IMR-90 (cell line): ENCODE measurements at regions not wholly inside any gene's neighbourhood (a gene's known extent, or its start where the extent isn't known, plus 50 kb on each side); places are given as distances from the start of the nearest gene placed in this dataset.

Source experiments
- ATAC-seq: fragments of 200-7000 bp; cut with Tn5 transposase; 2 replicates; pipeline ENCODE4 v1.9.1; 2020; ENCODE audit warnings: low read depth, mild to moderate bottlenecking, moderate library complexity
- BruUV-seq: library from RNA; stranded (reverse); fragments of 400-500 nt; replicated peaks from 2 replicates; lab custom pipeline; 2021; lab: Mats Ljungman, UMichigan
- CTCF ChIA-PET: fragments of 300-600 bp; formaldehyde crosslinking; extraction: SDS; loops from one replicate; lab custom pipeline; 2021; ENCODE audit warnings: antibody characterized with exemption; lab: Yijun Ruan, JAX
- POLR2A ChIA-PET: fragments of 300-600 bp; sonication (Branson Sonifier 250); formaldehyde crosslinking; loops from one replicate; lab custom pipeline; 2022; ENCODE audit warnings: antibody characterized with exemption; ENCODE audit not compliant: unreplicated experiment; lab: Charles Lee
- DNase-seq: peaks from one replicate; pipeline ENCODE4 v3.0.0; 2013
- H2AFZ ChIP-seq: replicated peaks from 2 replicates; pipeline ENCODE3; 2013; ENCODE audit warnings: low read length, mild to moderate bottlenecking; ENCODE audit not compliant: poor library complexity
- H2AK5ac ChIP-seq: 2 replicates; pipeline ENCODE4 v1.6.1; 2013; ENCODE audit warnings: low read depth, low read length, inconsistent platforms
- H2AK9ac ChIP-seq: replicated peaks from 2 replicates; pipeline ENCODE3; 2013; ENCODE audit warnings: mild to moderate bottlenecking, low read depth, low read length, moderate library complexity; ENCODE audit not compliant: poor library complexity
- H2BK120ac ChIP-seq: 2 replicates; pipeline ENCODE4 v1.6.1; 2013; ENCODE audit warnings: low read depth, low read length, inconsistent platforms
- H2BK15ac ChIP-seq: 3 replicates; pipeline ENCODE4 v1.6.1; 2013; ENCODE audit warnings: low read depth, low read length, inconsistent platforms
- H2BK20ac ChIP-seq: 2 replicates; pipeline ENCODE4 v1.6.1; 2013; ENCODE audit warnings: low read depth, mild to moderate bottlenecking, inconsistent platforms, low read length, moderate library complexity
- H2BK5ac ChIP-seq: 2 replicates; pipeline ENCODE4 v1.6.1; 2013; ENCODE audit warnings: mild to moderate bottlenecking, low read depth, low read length, inconsistent platforms; ENCODE audit not compliant: poor library complexity, severe bottlenecking
- H3K14ac ChIP-seq: replicated peaks from 2 replicates; pipeline ENCODE4 v1.6.1; 2013; ENCODE audit warnings: low read depth, low read length, inconsistent platforms
- H3K18ac ChIP-seq: 2 replicates; pipeline ENCODE4 v1.6.1; 2013; ENCODE audit warnings: low read depth, low read length, control low read depth
- H3K23ac ChIP-seq: 2 replicates; pipeline ENCODE4 v1.6.1; 2013; ENCODE audit warnings: low read depth, low read length, inconsistent platforms
- H3K27ac ChIP-seq: 2 replicates; pipeline ENCODE4 v1.5.1; 2013; ENCODE audit warnings: mild to moderate bottlenecking, control low read depth, low read length; ENCODE audit not compliant: insufficient read depth
- H3K27me3 ChIP-seq: 2 replicates; pipeline ENCODE4 v1.6.1; 2013; ENCODE audit warnings: low read length; ENCODE audit not compliant: control insufficient read depth, insufficient read depth
- H3K36me3 ChIP-seq: 2 replicates; pipeline ENCODE4 v1.6.1; 2013; ENCODE audit warnings: low read length, mixed read lengths; ENCODE audit not compliant: control insufficient read depth, insufficient read depth
- H3K4ac ChIP-seq: 2 replicates; pipeline ENCODE4 v1.6.1; 2013; ENCODE audit warnings: low read depth, low read length, inconsistent platforms
- H3K4me1 ChIP-seq: 2 replicates; pipeline ENCODE4 v1.6.1; 2013; ENCODE audit warnings: low read length, mixed read lengths; ENCODE audit not compliant: control insufficient read depth, insufficient read depth
- H3K4me2 ChIP-seq: 2 replicates; pipeline ENCODE4 v1.6.1; 2013; ENCODE audit warnings: low read depth, mild to moderate bottlenecking, control low read depth, low read length, moderate library complexity
- H3K4me3 ChIP-seq: 2 replicates; pipeline ENCODE4 v1.5.1; 2013; ENCODE audit warnings: low read depth, mild to moderate bottlenecking, control low read depth, low read length, moderate library complexity; ENCODE audit not compliant: insufficient read depth
- H3K56ac ChIP-seq: 2 replicates; pipeline ENCODE4 v1.6.1; 2013; ENCODE audit warnings: low read length, inconsistent platforms; ENCODE audit not compliant: insufficient read depth; ENCODE audit errors: extremely low read depth
- H3K79me1 ChIP-seq, 2 experiments: 2 replicates each; pipeline ENCODE4 v1.6.1; 2013; ENCODE audit warnings: low read length in 2 of 2, inconsistent platforms in 1 of 2, low read depth in 1 of 2
- H3K9ac ChIP-seq: 2 replicates; pipeline ENCODE4 v1.6.1; 2013; ENCODE audit warnings: low read depth, low read length, control low read depth
- H3K9me1 ChIP-seq: 2 replicates; pipeline ENCODE4 v1.6.1; 2013; ENCODE audit warnings: low read length, inconsistent platforms; ENCODE audit not compliant: insufficient read depth
- H3K9me3 ChIP-seq: 2 replicates; pipeline ENCODE4 v1.6.1; 2013; ENCODE audit warnings: low read length; ENCODE audit not compliant: control insufficient read depth, insufficient read depth
- H4K20me1 ChIP-seq: 2 replicates; pipeline ENCODE4 v1.6.1; 2013; ENCODE audit warnings: low read length, inconsistent platforms; ENCODE audit not compliant: insufficient read depth
- H4K5ac ChIP-seq: 2 replicates; pipeline ENCODE4 v1.6.1; 2013; ENCODE audit warnings: mild to moderate bottlenecking, low read depth, low read length, control low read depth
- H4K8ac ChIP-seq, 2 experiments: 2 replicates each; pipeline ENCODE4 v1.6.1; 2013; ENCODE audit warnings: low read depth in 2 of 2, low read length in 2 of 2, control low read depth in 1 of 2, inconsistent platforms in 1 of 2
- H4K91ac ChIP-seq: 2 replicates; pipeline ENCODE4 v1.6.1; 2013; ENCODE audit warnings: low read depth, low read length, inconsistent platforms; ENCODE audit not compliant: insufficient read depth
- BHLHE40 ChIP-seq: fragments of 150-350 bp; IDR thresholded peaks from 2 replicates; pipeline ENCODE4 v1.6.1; 2016; ENCODE audit warnings: mild to moderate bottlenecking, low read depth, low read length
- CEBPB ChIP-seq: IDR thresholded peaks from 2 replicates; pipeline ENCODE4 v1.6.1; 2012; ENCODE audit warnings: low read depth, low read length, improper control_type of control experiment
- CHD1 ChIP-seq: IDR thresholded peaks from 2 replicates; pipeline ENCODE4 v1.6.1; 2012; ENCODE audit warnings: low read depth, low read length, improper control_type of control experiment
- FOS ChIP-seq: fragments of 150-350 bp; IDR thresholded peaks from 2 replicates; pipeline ENCODE4 v1.6.1; 2016; ENCODE audit warnings: low read depth, low read length
- MAFK ChIP-seq: IDR thresholded peaks from 2 replicates; pipeline ENCODE4 v1.6.1; 2012; ENCODE audit warnings: low read depth, low read length, improper control_type of control experiment
- MAZ ChIP-seq: IDR thresholded peaks from 2 replicates; pipeline ENCODE4 v1.6.1; 2012; ENCODE audit warnings: low read depth, mild to moderate bottlenecking, low read length, improper control_type of control experiment, moderate library complexity, borderline replicate concordance
- MXI1 ChIP-seq: IDR thresholded peaks from 2 replicates; pipeline ENCODE4 v1.6.1; 2012; ENCODE audit warnings: low read depth, mild to moderate bottlenecking, low read length, moderate library complexity, borderline replicate concordance
- NFE2L2 ChIP-seq: fragments of 150-350 bp; IDR thresholded peaks from 2 replicates; pipeline ENCODE4 v1.6.1; 2016; ENCODE audit warnings: low read depth, mild to moderate bottlenecking, low read length
- POLR2A ChIP-seq: IDR thresholded peaks from 2 replicates; pipeline ENCODE4 v1.6.1; 2012; ENCODE audit warnings: mild to moderate bottlenecking, low read depth, low read length
- RAD21 ChIP-seq: IDR thresholded peaks from 2 replicates; pipeline ENCODE4 v1.6.1; 2012; ENCODE audit warnings: low read length, improper control_type of control experiment
- RCOR1 ChIP-seq: IDR thresholded peaks from 2 replicates; pipeline ENCODE4 v1.6.1; 2012; ENCODE audit warnings: mild to moderate bottlenecking, low read length, improper control_type of control experiment; ENCODE audit not compliant: insufficient replicate concordance
- RFX5 ChIP-seq: IDR thresholded peaks from 2 replicates; pipeline ENCODE4 v1.8.0; 2012; ENCODE audit warnings: low read depth, mild to moderate bottlenecking, low read length, moderate library complexity
- SMC3 ChIP-seq: fragments of 150-350 bp; IDR thresholded peaks from 2 replicates; pipeline ENCODE4 v1.6.1; 2016; ENCODE audit warnings: low read depth, mild to moderate bottlenecking, antibody characterized with exemption, low read length, moderate library complexity
- WGBS, 2 experiments: methylation state at CpG; one replicate each; pipeline versions ENCODE4 v1.1.5 to v1.1.7; 2013; ENCODE audit warnings: missing lambda C conversion rate in 2 of 2; ENCODE audit not compliant: insufficient read length in 1 of 2; ENCODE audit errors: extremely low coverage in 2 of 2; 5-methylcytosine and 5-hydroxymethylcytosine counted together
- dilution Hi-C: fragments of 300-500 bp; cut with HindIII; formaldehyde crosslinking; loops from one replicate; pipeline ENCODE4 v1.14.3; 2018; ENCODE audit warnings: low sequenced_read_pairs; ENCODE audit not compliant: unreplicated experiment
- in situ Hi-C: fragments of 300-500 bp; cut with MboI; formaldehyde crosslinking; loops from 3 replicates; pipeline ENCODE4 v1.14.3; 2019; ENCODE audit warnings: low sequenced_read_pairs, inconsistent platforms, mixed read lengths
- intact Hi-C: fragments of 100-400 bp; cut with micrococcal nuclease; formaldehyde crosslinking; loops from 2 replicates; pipeline ENCODE4 v1.10.0; 2022
- TF ChIP-seq, protein P1 (sequence below): fragments of 150-350 bp; IDR thresholded peaks from 2 replicates; pipeline ENCODE4 v1.6.1; 2016; ENCODE audit warnings: low read depth, mild to moderate bottlenecking, low read length, moderate library complexity, borderline replicate concordance
- TF ChIP-seq, protein P2 (sequence below): fragments of 150-350 bp; IDR thresholded peaks from 2 replicates; pipeline ENCODE4 v1.6.1; 2017; ENCODE audit warnings: mild to moderate bottlenecking, antibody characterized with exemption, low read length, low read depth
- TF ChIP-seq, protein P3 (sequence below): conservative IDR thresholded peaks from 2 replicates; pipeline ENCODE4 v1.5.1; 2012; ENCODE audit warnings: mild to moderate bottlenecking, low read depth, low read length, improper control_type of control experiment

DNA sequence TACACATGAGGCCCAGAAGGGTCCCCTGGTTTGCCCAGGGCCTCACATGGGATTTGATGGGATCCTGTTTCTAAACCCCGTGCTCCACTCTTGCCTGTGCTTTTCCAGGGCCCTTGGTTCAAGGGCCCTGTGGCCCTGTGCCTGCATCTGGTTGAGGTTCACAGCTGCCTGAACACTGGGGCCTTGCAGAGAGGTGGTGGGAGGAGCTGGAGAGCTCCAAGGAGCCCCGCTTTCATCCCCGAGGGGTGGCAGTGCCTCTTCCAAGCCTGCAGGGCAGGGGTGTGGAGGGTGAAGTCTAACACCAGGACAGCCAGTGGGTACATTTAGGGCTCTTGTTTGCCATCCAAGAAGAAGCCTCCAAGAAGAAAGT is 82.3 kb downstream of the GLI2 start:
- peak overlapping the region; percentile 87; the same call in 1 of the 3 replicates for H2BK15ac ChIP-seq
- H2BK120ac ChIP-seq, result peak overlapping the region; percentile 92
- dilution Hi-C loops (no loop called here), intact Hi-C loops (no loop called here), in situ Hi-C loops (loop anchor here (10.0 to 25.0 kb wide), 2 partner anchors 83 to 481 kb away; partner anchors contain the start of genes GLI2 and INHBB)
- DNase-seq, result no peak
- no TSS peak for BruUV-seq
- H3K4ac ChIP-seq, result peak overlapping the region; percentile 94
- H2AFZ ChIP-seq, result no peak overlapping the region
- TF ChIP-seq, protein P1, sequence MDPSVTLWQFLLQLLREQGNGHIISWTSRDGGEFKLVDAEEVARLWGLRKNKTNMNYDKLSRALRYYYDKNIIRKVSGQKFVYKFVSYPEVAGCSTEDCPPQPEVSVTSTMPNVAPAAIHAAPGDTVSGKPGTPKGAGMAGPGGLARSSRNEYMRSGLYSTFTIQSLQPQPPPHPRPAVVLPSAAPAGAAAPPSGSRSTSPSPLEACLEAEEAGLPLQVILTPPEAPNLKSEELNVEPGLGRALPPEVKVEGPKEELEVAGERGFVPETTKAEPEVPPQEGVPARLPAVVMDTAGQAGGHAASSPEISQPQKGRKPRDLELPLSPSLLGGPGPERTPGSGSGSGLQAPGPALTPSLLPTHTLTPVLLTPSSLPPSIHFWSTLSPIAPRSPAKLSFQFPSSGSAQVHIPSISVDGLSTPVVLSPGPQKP, result no peak
- TF ChIP-seq NFE2L2 (no peak), SMC3 (no peak), RCOR1 (no peak), FOS (no peak), RAD21 (no peak), POLR2A (no peak), MAFK (no peak), BHLHE40 (no peak), MAZ (no peak), MXI1 (no peak), CHD1 (no peak), RFX5 (no peak), CEBPB (no peak)
- TF ChIP-seq, protein P2, sequence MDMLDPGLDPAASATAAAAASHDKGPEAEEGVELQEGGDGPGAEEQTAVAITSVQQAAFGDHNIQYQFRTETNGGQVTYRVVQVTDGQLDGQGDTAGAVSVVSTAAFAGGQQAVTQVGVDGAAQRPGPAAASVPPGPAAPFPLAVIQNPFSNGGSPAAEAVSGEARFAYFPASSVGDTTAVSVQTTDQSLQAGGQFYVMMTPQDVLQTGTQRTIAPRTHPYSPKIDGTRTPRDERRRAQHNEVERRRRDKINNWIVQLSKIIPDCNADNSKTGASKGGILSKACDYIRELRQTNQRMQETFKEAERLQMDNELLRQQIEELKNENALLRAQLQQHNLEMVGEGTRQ, result no peak
- TF ChIP-seq, protein P3, sequence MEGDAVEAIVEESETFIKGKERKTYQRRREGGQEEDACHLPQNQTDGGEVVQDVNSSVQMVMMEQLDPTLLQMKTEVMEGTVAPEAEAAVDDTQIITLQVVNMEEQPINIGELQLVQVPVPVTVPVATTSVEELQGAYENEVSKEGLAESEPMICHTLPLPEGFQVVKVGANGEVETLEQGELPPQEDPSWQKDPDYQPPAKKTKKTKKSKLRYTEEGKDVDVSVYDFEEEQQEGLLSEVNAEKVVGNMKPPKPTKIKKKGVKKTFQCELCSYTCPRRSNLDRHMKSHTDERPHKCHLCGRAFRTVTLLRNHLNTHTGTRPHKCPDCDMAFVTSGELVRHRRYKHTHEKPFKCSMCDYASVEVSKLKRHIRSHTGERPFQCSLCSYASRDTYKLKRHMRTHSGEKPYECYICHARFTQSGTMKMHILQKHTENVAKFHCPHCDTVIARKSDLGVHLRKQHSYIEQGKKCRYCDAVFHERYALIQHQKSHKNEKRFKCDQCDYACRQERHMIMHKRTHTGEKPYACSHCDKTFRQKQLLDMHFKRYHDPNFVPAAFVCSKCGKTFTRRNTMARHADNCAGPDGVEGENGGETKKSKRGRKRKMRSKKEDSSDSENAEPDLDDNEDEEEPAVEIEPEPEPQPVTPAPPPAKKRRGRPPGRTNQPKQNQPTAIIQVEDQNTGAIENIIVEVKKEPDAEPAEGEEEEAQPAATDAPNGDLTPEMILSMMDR, result no peak
- H3K14ac ChIP-seq, result peak overlapping the region; percentile 91
- H3K9me3 ChIP-seq, result no peaks in the 10 kb centered on the region
- peak overlapping the region; percentile 40; the same call in 1 of the 2 replicates for H4K5ac ChIP-seq
- H4K20me1 ChIP-seq, result peaks cover 27% of the 10 kb centered on the region
- H3K36me3 ChIP-seq, result peaks cover 9% of the 10 kb centered on the region
- peak overlapping the region; percentile 93 for H2BK20ac ChIP-seq
- no peak overlapping the region for H3K4me3 ChIP-seq
- ChIA-PET CTCF (no interaction called here), POLR2A (no interaction called here)
- peaks cover 36% of the 10 kb centered on the region for H3K4me1 ChIP-seq
- H3K23ac ChIP-seq, result peak overlapping the region; percentile 91
- H2AK5ac ChIP-seq, result peak overlapping the region; percentile 97
- H3K79me1 ChIP-seq, result peaks cover 37 to 92% of the 10 kb centered on the region in 2 experiments
- H3K56ac ChIP-seq, result peak overlapping the region; percentile 40
- no peak for ATAC-seq
- H3K18ac ChIP-seq, result peak overlapping the region; percentile 68
- no peaks in the 10 kb centered on the region for H3K27me3 ChIP-seq
- peak overlapping the region; percentile 11; the same call in 1 of the 2 replicates for H3K9ac ChIP-seq
- no peak overlapping the region for H3K4me2 ChIP-seq
- peak overlapping the region; percentile 97 for H4K91ac ChIP-seq
- peak overlapping the region; percentile 57 for H3K27ac ChIP-seq
- H3K9me1 ChIP-seq, result peaks cover 44% of the 10 kb centered on the region
- H2AK9ac ChIP-seq, result peak overlapping the region; percentile 93
- H2BK5ac ChIP-seq, result peak overlapping the region; percentile 87
- peak overlapping the region; percentile 60 to 88 for H4K8ac ChIP-seq
- 67% methylated on average over 2 of the region's 3 CpGs; no CpG with 5 or more reads in 1 of the 2 experiments for WGBS, 2 experiments
